A549 (cell line): ENCODE measurements at regions not wholly inside any gene's neighbourhood (a gene's known extent, or its start where the extent isn't known, plus 50 kb on each side); places are given as distances from the start of the nearest gene placed in this dataset.

Source experiments
- ATAC-seq, 2 experiments: fragments of 200-7000 bp in 1 of 2; fragments of >200 bp in 1 of 2; cut with Nextera tagmentation in 1 of 2; cut with Tn5 transposase in 1 of 2; 3 replicates each; pipeline versions ENCODE4 v1.8.0 to v1.9.1; 2018 to 2020; ENCODE audit warnings: mild to moderate bottlenecking in 1 of 2, moderate library complexity in 1 of 2
- CTCF ChIA-PET: fragments of 300-600 bp; sonication (Branson Sonifier 250); formaldehyde crosslinking; extraction: SDS; loops from one replicate; lab custom pipeline; 2021; ENCODE audit warnings: antibody characterized with exemption, inconsistent platforms; lab: Yijun Ruan, JAX
- POLR2A ChIA-PET: fragments of 350-600 bp; formaldehyde crosslinking; extraction: SDS; loops from one replicate; lab custom pipeline; 2021; ENCODE audit warnings: antibody characterized with exemption, inconsistent platforms; lab: Yijun Ruan, JAX
- DNase-seq, 2 experiments: peaks; one replicate each; pipeline versions ENCODE4 v3.0.0 to v3.0.0-alpha.2; 2011 to 2016; ENCODE audit warnings: low read depth in 1 of 2, low spot score in 1 of 2
- FAIRE-seq: peaks from 2 replicates; lab custom pipeline; 2011; peaks lifted over from hg19 to GRCh38; lab: Jason Lieb, UNC
- H3K27ac ChIP-seq, 2 experiments: fragments of >200 bp; sonication (Bioruptor Twin); formaldehyde crosslinking; 3 replicates each; pipeline ENCODE4 v1.5.1; 2016 to 2017
- H3K4me1 ChIP-seq: fragments of >200 bp; sonication (Bioruptor Twin); formaldehyde crosslinking; 3 replicates; pipeline ENCODE4 v1.6.1; 2016
- H3K4me2 ChIP-seq: fragments of >200 bp; sonication (Bioruptor Twin); formaldehyde crosslinking; 3 replicates; pipeline ENCODE4 v1.6.1; 2016
- H3K4me3 ChIP-seq: fragments of >200 bp; sonication (Bioruptor Twin); formaldehyde crosslinking; 3 replicates; pipeline ENCODE4 v1.5.1; 2016
- H3K9me3 ChIP-seq: fragments of >200 bp; sonication (Bioruptor Twin); formaldehyde crosslinking; 3 replicates; pipeline ENCODE4 v1.6.1; 2016
- BCL3 ChIP-seq: fragments of >200 bp; sonication (Bioruptor Twin); formaldehyde crosslinking; IDR thresholded peaks from 3 replicates; pipeline ENCODE4 v1.6.1; 2016
- CBX2 ChIP-seq: fragments of 200-600 bp; sonication (generic); IDR thresholded peaks from 2 replicates; pipeline ENCODE4 v1.6.1; 2016; ENCODE audit warnings: low read depth, mild to moderate bottlenecking, borderline replicate concordance
- CEBPB ChIP-seq, 2 experiments: fragments of >200 bp in 1 of 2; sonication (Bioruptor Twin) in 1 of 2; formaldehyde crosslinking in 1 of 2; IDR thresholded peaks; 2 replicates each; pipeline ENCODE4 v1.6.1; 2012 to 2016
- CHD2 ChIP-seq: fragments of 150-350 bp; IDR thresholded peaks from 2 replicates; pipeline ENCODE4 v1.6.1; 2014; ENCODE audit warnings: low read length; ENCODE audit not compliant: partially characterized antibody
- CHD4 ChIP-seq: fragments of 200-600 bp; sonication (generic); IDR thresholded peaks from 2 replicates; pipeline ENCODE4 v1.6.1; 2016; ENCODE audit warnings: antibody characterized with exemption, mild to moderate bottlenecking, borderline replicate concordance
- EHF ChIP-seq: fragments of 250-450 bp; sonication (Bioruptor Pico); IDR thresholded peaks from 2 replicates; pipeline ENCODE4 v1.5.0; 2020; ENCODE audit warnings: mild to moderate bottlenecking
- ELK1 ChIP-seq: fragments of 150-350 bp; IDR thresholded peaks from 2 replicates; pipeline ENCODE4 v1.6.1; 2014; ENCODE audit warnings: low read depth, mild to moderate bottlenecking, low read length
- FOXS1 ChIP-seq: fragments of 250-450 bp; sonication (Bioruptor Pico); IDR thresholded peaks from 2 replicates; pipeline ENCODE4 v1.5.0; 2020; ENCODE audit warnings: mild to moderate bottlenecking, moderate library complexity
- HDAC2 ChIP-seq: fragments of 200-600 bp; sonication (generic); IDR thresholded peaks from 2 replicates; pipeline ENCODE4 v1.6.1; 2016
- HEYL ChIP-seq: fragments of 250-450 bp; sonication (Bioruptor Pico); IDR thresholded peaks from 2 replicates; pipeline ENCODE4 v1.8.0; 2021; ENCODE audit warnings: mild to moderate bottlenecking, moderate library complexity
- HOXA7 ChIP-seq: fragments of 250-450 bp; sonication (Bioruptor Pico); IDR thresholded peaks from 2 replicates; pipeline ENCODE4 v1.5.0; 2020; ENCODE audit warnings: mild to moderate bottlenecking, moderate library complexity
- HOXB13 ChIP-seq: fragments of 250-450 bp; sonication (Bioruptor Pico); IDR thresholded peaks from 2 replicates; pipeline ENCODE4 v1.5.0; 2020; ENCODE audit warnings: low read depth, mild to moderate bottlenecking, moderate library complexity
- JUNB ChIP-seq: fragments of >200 bp; sonication (Bioruptor Twin); formaldehyde crosslinking; IDR thresholded peaks from 2 replicates; pipeline ENCODE4 v1.6.1; 2016
- KDM1A ChIP-seq: fragments of 200-600 bp; sonication (generic); IDR thresholded peaks from 2 replicates; pipeline ENCODE4 v1.6.1; 2016; ENCODE audit warnings: low read depth, mild to moderate bottlenecking
- MAFK ChIP-seq: fragments of 450-650 bp; IDR thresholded peaks from 2 replicates; pipeline ENCODE4 v1.6.1; 2014; ENCODE audit not compliant: partially characterized antibody
- MAX ChIP-seq: IDR thresholded peaks from 2 replicates; pipeline ENCODE4 v1.6.1; 2012
- MAZ ChIP-seq: fragments of 150-350 bp; IDR thresholded peaks from 2 replicates; pipeline ENCODE4 v1.6.1; 2014; ENCODE audit warnings: antibody characterized with exemption, low read depth, low read length, borderline replicate concordance
- PBX3 ChIP-seq: IDR thresholded peaks from 2 replicates; pipeline ENCODE4 v1.6.1; 2012
- POLR2AphosphoS2 ChIP-seq: conservative IDR thresholded peaks from 2 replicates; pipeline ENCODE4 v1.6.1; 2012; ENCODE audit warnings: low read length, improper control_type of control experiment, inconsistent platforms
- RCOR1 ChIP-seq: fragments of 150-350 bp; IDR thresholded peaks from 2 replicates; pipeline ENCODE4 v1.6.1; 2014; ENCODE audit warnings: antibody characterized with exemption, low read length, low read depth
- RFX5 ChIP-seq: fragments of 450-650 bp; IDR thresholded peaks from 2 replicates; pipeline ENCODE4 v1.7.1; 2014; ENCODE audit warnings: antibody characterized with exemption, mild to moderate bottlenecking, moderate library complexity
- ZNF302 ChIP-seq: fragments of 250-450 bp; sonication (Bioruptor Pico); IDR thresholded peaks from 2 replicates; pipeline ENCODE4 v1.9.0; 2021; ENCODE audit warnings: inconsistent platforms, mild to moderate bottlenecking, moderate library complexity
- WGBS: methylation state at CpG from one replicate; pipeline ENCODE4 v1.1.6; 2017; ENCODE audit errors: missing lambda C conversion rate; 5-methylcytosine and 5-hydroxymethylcytosine counted together
- TF ChIP-seq, protein P1 (sequence below): fragments of 250-450 bp; sonication (Bioruptor Pico); IDR thresholded peaks from 2 replicates; pipeline ENCODE4 v1.5.0; 2021; ENCODE audit warnings: mild to moderate bottlenecking, moderate library complexity, borderline replicate concordance

GRCh38 chr20:18913701-18914100 is 100.1 kb downstream of the SCP2D1 start:
- DNase-seq = no peak
- Histone ChIP-seq H3K4me3 (no peak overlapping the region), H3K9me3 (no peaks in the 10 kb centered on the region; the same call in 2 of the 3 replicates), H3K27ac (no peak overlapping the region), H3K4me2 (no peak overlapping the region), H3K4me1 (no peaks in the 10 kb centered on the region)
- ChIA-PET CTCF (no interaction called here), POLR2A (no interaction called here)
- no peak for FAIRE-seq
- TF ChIP-seq HEYL (CRISPR knock-in tag) (no peak), MAZ (no peak), HOXB13 (no peak), KDM1A (no peak), CEBPB (IDR thresholded peaks at IDR 0.05) (no peak), JUNB (no peak), BCL3 (no peak), PBX3 (no peak), CHD4 (no peak), POLR2AphosphoS2 (no peak), RCOR1 (no peak), EHF (CRISPR knock-in tag) (no peak), ZNF302 (CRISPR knock-in tag) (no peak), HOXA7 (CRISPR knock-in tag) (no peak), FOXS1 (no peak), ELK1 (no peak), HDAC2 (no peak)
- ATAC-seq = no peak
- 4% methylated on average over 1 of the region's 1 CpG for WGBS

GRCh38 chr20:18914796-18915195 is 101.2 kb downstream of the SCP2D1 start:
- Histone ChIP-seq H3K4me1 (no peaks in the 10 kb centered on the region), H3K4me2 (no peak overlapping the region), H3K9me3 (no peaks in the 10 kb centered on the region; the same call in 2 of the 3 replicates), H3K4me3 (no peak overlapping the region), H3K27ac (no peak overlapping the region)
- POLR2A ChIA-PET = no interaction called here
- WGBS = 22% methylated on average over 2 of the region's 2 CpGs
- CTCF ChIA-PET = interaction anchor here (1.1 to 1.3 kb wide), 2 partner anchors 9 to 10 kb away, joined by 3 to 4 read pairs; no protein-coding TSS in a partner anchor
- FAIRE-seq (no peak), ATAC-seq (no peak), DNase-seq (no peak)
- TF ChIP-seq PBX3 (no peak), MAFK (no peak), KDM1A (no peak), RFX5 (no peak), CEBPB (IDR thresholded peaks at IDR 0.05) (no peak), MAX (no peak), CHD2 (no peak), CBX2 (no peak)
- TF ChIP-seq, protein P1, sequence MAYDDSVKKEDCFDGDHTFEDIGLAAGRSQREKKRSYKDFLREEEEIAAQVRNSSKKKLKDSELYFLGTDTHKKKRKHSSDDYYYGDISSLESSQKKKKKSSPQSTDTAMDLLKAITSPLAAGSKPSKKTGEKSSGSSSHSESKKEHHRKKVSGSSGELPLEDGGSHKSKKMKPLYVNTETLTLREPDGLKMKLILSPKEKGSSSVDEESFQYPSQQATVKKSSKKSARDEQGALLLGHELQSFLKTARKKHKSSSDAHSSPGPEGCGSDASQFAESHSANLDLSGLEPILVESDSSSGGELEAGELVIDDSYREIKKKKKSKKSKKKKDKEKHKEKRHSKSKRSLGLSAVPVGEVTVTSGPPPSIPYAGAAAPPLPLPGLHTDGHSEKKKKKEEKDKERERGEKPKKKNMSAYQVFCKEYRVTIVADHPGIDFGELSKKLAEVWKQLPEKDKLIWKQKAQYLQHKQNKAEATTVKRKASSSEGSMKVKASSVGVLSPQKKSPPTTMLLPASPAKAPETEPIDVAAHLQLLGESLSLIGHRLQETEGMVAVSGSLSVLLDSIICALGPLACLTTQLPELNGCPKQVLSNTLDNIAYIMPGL = no peak
